Esophagus squamous epithelium (tissue), 5 donors: ENCODE measurements at regions not wholly inside any gene's neighbourhood (a gene's known extent, or its start where the extent isn't known, plus 50 kb on each side); places are given as distances from the start of the nearest gene placed in this dataset.

ENCODE experiments used
- DNase-seq: peaks from one replicate; lab custom pipeline; 2025; lab: John Stamatoyannopoulos, UW
- H3K27ac ChIP-seq, 4 donors: fragments of 200-600 bp; sonication (generic); one replicate each; pipeline ENCODE4 v1.5.1; 2016 to 2019; ENCODE audit warnings: mild to moderate bottlenecking in 1 of 4
- H3K27me3 ChIP-seq, 4 donors: fragments of 200-600 bp; sonication (generic); 1 replicate in 3 of 4; 2 replicates in 1 of 4; pipeline versions ENCODE4 v1.5.1 to v1.6.0; 2017 to 2021; ENCODE audit warnings: antibody characterized with exemption in 1 of 4
- H3K36me3 ChIP-seq, 3 donors: fragments of 200-600 bp; sonication (generic); one replicate each; pipeline ENCODE4 v1.5.1; 2016 to 2019
- H3K4me1 ChIP-seq, 3 donors: fragments of 200-600 bp; sonication (generic); one replicate each; pipeline ENCODE4 v1.5.1; 2017 to 2019
- H3K4me3 ChIP-seq, 4 donors: fragments of 200-600 bp; sonication (generic); 1 replicate in 3 of 4; 2 replicates in 1 of 4; pipeline ENCODE4 v1.5.1; 2016 to 2019; ENCODE audit warnings: mild to moderate bottlenecking in 2 of 4, moderate library complexity in 1 of 4
- H3K9me3 ChIP-seq, 3 donors: fragments of 200-600 bp; sonication (generic); one replicate each; pipeline ENCODE4 v1.5.1; 2016 to 2019
- POLR2A ChIP-seq, 4 donors: fragments of 450-650 bp; IDR thresholded peaks; one replicate each; pipeline ENCODE4 v1.6.1; 2017; ENCODE audit warnings: antibody characterized with exemption in 4 of 4, mild to moderate bottlenecking in 4 of 4, moderate library complexity in 3 of 4
- WGBS, 2 donors: methylation state at CpG; one replicate each; pipeline ENCODE4 v1.1.5; 2018; 5-methylcytosine and 5-hydroxymethylcytosine counted together
- intact Hi-C: fragments of 100-400 bp; cut with DNase I; formaldehyde crosslinking; loops from one replicate; pipeline ENCODE4 v1.15.0; 2022
- TF ChIP-seq, protein P1 (sequence below), 6 experiments: fragments of 450-650 bp in 4 of 6; fragments of 200-600 bp in 2 of 6; sonication (generic) in 2 of 6; IDR thresholded peaks; one replicate each; pipeline ENCODE4 v1.5.1; 2016 to 2019; ENCODE audit warnings: antibody characterized with exemption in 6 of 6, mild to moderate bottlenecking in 4 of 6, moderate library complexity in 4 of 6
- donor health status: DM: yes; HTN: yes; CAD: no.

DNA sequence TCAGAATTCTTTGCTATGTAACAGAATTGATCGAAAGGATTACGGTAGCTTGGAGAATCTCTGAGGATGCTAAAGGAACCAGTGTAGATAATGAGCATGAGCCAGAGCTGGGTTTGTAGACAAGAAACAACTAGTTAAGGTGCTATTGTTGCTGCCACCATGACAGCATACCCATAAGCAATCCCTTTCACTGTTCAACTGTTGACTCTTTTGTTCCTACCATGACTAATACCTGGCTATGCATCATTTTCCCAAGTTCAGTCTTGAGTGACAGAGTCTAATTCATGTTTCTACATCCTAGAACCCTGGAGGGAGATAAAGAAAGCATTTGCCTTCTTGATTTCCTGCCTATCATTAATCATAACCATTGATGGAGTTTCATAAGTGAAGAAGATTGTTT, 600.3 kb downstream of the OTOL1 start:
- Histone ChIP-seq H3K27me3 (no peaks in the 10 kb centered on the region), H3K9me3 (no peaks in the 10 kb centered on the region), H3K4me3 (no peak overlapping the region), H3K4me1 (no peaks in the 10 kb centered on the region), H3K36me3 (no peaks in the 10 kb centered on the region), H3K27ac (no peak overlapping the region)
- intact Hi-C loops = no loop called here
- no peak for DNase-seq
- TF ChIP-seq, protein P1, sequence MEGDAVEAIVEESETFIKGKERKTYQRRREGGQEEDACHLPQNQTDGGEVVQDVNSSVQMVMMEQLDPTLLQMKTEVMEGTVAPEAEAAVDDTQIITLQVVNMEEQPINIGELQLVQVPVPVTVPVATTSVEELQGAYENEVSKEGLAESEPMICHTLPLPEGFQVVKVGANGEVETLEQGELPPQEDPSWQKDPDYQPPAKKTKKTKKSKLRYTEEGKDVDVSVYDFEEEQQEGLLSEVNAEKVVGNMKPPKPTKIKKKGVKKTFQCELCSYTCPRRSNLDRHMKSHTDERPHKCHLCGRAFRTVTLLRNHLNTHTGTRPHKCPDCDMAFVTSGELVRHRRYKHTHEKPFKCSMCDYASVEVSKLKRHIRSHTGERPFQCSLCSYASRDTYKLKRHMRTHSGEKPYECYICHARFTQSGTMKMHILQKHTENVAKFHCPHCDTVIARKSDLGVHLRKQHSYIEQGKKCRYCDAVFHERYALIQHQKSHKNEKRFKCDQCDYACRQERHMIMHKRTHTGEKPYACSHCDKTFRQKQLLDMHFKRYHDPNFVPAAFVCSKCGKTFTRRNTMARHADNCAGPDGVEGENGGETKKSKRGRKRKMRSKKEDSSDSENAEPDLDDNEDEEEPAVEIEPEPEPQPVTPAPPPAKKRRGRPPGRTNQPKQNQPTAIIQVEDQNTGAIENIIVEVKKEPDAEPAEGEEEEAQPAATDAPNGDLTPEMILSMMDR (IDR thresholded peaks at IDR 0.05) = no peak
- TF ChIP-seq POLR2A (IDR thresholded peaks at IDR 0.05) = no peak
- 4 to 18% methylated on average over 2 of the region's 2 CpGs for WGBS, 2 donors

- WGBS, 2 donors = 78 to 84% methylated on average over 1 of the region's 1 CpG
- H3K27ac ChIP-seq = no peak overlapping the region
- no peaks in the 10 kb centered on the region for H3K27me3 ChIP-seq
- H3K36me3 ChIP-seq = no peaks in the 10 kb centered on the region
- H3K4me1 ChIP-seq = no peaks in the 10 kb centered on the region
- TF ChIP-seq, protein P1 (IDR thresholded peaks at IDR 0.05) = no peak
- no peak for TF ChIP-seq POLR2A (IDR thresholded peaks at IDR 0.05)
- DNase-seq = no peak
- H3K4me3 ChIP-seq = no peak overlapping the region
- intact Hi-C loops = no loop called here
- H3K9me3 ChIP-seq = no peaks in the 10 kb centered on the region
These were observed 607.2 kb downstream of the OTOL1 start for GRCh38 chr3:162103808-162104207.

GRCh38 chr3:162111861-162112260, 615.3 kb downstream of the OTOL1 start:
- Histone ChIP-seq H3K27ac (no peak overlapping the region), H3K27me3 (no peaks in the 10 kb centered on the region), H3K4me3 (no peak overlapping the region), H3K36me3 (no peaks in the 10 kb centered on the region), H3K9me3 (no peaks in the 10 kb centered on the region), H3K4me1 (no peaks in the 10 kb centered on the region)
- WGBS, 2 donors = 60 to 80% methylated on average over 5 of the region's 5 CpGs
- TF ChIP-seq, protein P1 (IDR thresholded peaks at IDR 0.05) = no peak
- no peak for TF ChIP-seq POLR2A (IDR thresholded peaks at IDR 0.05)
- no peak for DNase-seq
- intact Hi-C loops = no loop called here

DNA sequence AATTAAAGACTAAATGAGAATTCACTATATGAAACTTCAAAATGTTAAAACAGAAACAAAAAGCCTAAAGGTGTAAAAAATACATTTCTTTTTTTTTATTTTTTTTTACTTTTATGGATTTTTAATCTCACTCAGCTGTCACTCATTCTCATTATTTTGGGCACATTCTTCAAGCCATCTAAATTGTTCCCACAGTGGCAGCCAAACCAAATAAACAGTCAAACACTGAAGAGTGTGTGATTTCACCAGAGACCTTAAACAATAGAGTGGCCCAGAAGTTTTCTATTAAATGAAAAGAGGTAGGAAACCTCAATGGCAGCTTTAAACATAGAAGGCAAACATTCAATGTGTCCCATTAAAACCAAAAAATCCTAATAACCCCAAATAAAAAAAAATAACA, 616.1 kb downstream of the OTOL1 start:
- Histone ChIP-seq H3K36me3 (no peaks in the 10 kb centered on the region), H3K27me3 (no peaks in the 10 kb centered on the region), H3K9me3 (no peaks in the 10 kb centered on the region), H3K27ac (no peak overlapping the region), H3K4me3 (no peak overlapping the region), H3K4me1 (no peaks in the 10 kb centered on the region)
- intact Hi-C loops = no loop called here
- TF ChIP-seq, protein P1 (IDR thresholded peaks at IDR 0.05) = no peak
- TF ChIP-seq POLR2A (IDR thresholded peaks at IDR 0.05) = no peak
- no peak for DNase-seq

DNA sequence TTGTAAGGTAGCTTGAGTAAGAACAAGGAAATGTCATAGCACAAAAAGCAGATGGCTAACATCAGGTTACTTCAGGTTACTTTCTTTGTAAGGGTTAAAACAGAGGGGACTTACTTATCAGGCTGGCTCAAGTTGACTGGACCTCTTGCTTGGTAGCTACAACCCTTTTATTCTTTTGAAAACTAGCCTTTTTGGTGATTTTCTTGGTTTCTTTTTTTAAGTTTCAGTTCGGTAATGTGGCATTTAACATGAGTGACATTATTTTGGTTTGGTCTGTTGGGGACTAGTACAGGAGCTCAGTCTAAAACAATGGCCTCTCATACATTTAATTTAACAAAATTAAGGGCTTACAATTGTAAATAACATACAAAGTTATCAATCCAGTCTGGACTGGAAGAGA, 621.4 kb downstream of the OTOL1 start:
- WGBS, 2 donors = 76 to 91% methylated on average over 1 of the region's 1 CpG
- TF ChIP-seq, protein P1 (IDR thresholded peaks at IDR 0.05) = no peak
- no peak for TF ChIP-seq POLR2A (IDR thresholded peaks at IDR 0.05)
- Histone ChIP-seq H3K36me3 (no peaks in the 10 kb centered on the region), H3K4me3 (no peak overlapping the region), H3K9me3 (no peaks in the 10 kb centered on the region), H3K4me1 (no peaks in the 10 kb centered on the region), H3K27me3 (no peaks in the 10 kb centered on the region), H3K27ac (no peak overlapping the region)
- intact Hi-C loops = no loop called here
- no peak for DNase-seq
